Fibroblast of the aortic adventitia (primary cell): ENCODE measurements at regions not wholly inside any gene's neighbourhood (a gene's known extent, or its start where the extent isn't known, plus 50 kb on each side); places are given as distances from the start of the nearest gene placed in this dataset.

Source experiments
- DNase-seq: peaks from one replicate; pipeline ENCODE4 v3.0.0-alpha.2; 2010; ENCODE audit warnings: low read depth
- H3K4me3 ChIP-seq: 2 replicates; pipeline ENCODE4 v1.5.1; 2011; ENCODE audit warnings: low read depth, mild to moderate bottlenecking, control low read depth, low read length, moderate library complexity
- TF ChIP-seq, protein P1 (sequence below): IDR thresholded peaks from 2 replicates; pipeline ENCODE4 v1.5.1; 2011; ENCODE audit warnings: mild to moderate bottlenecking, low read length, control low read depth, inconsistent platforms; ENCODE audit not compliant: insufficient read depth

DNA sequence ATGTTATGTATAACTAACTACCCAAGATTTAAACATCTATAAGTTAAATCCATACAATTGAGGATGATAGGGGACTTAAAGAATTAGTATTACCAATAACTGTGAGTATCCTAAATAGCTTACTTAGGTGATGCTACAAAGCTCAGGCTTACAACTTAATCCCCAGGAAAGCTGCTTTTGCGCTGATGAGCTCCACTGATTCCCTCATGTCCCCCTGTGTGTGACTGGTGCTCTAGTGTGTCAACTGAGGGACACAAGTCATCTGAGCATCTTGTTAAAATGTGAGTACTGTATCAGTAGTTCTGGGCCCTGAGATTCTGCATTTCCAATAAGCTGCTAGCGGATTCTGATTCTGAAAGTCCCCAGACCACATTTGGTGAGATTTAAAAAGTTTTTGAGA lies 1458.8 kb downstream of the MRPL39 start:
- no peak for DNase-seq
- H3K4me3 ChIP-seq: no peak overlapping the region
- TF ChIP-seq, protein P1, sequence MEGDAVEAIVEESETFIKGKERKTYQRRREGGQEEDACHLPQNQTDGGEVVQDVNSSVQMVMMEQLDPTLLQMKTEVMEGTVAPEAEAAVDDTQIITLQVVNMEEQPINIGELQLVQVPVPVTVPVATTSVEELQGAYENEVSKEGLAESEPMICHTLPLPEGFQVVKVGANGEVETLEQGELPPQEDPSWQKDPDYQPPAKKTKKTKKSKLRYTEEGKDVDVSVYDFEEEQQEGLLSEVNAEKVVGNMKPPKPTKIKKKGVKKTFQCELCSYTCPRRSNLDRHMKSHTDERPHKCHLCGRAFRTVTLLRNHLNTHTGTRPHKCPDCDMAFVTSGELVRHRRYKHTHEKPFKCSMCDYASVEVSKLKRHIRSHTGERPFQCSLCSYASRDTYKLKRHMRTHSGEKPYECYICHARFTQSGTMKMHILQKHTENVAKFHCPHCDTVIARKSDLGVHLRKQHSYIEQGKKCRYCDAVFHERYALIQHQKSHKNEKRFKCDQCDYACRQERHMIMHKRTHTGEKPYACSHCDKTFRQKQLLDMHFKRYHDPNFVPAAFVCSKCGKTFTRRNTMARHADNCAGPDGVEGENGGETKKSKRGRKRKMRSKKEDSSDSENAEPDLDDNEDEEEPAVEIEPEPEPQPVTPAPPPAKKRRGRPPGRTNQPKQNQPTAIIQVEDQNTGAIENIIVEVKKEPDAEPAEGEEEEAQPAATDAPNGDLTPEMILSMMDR: no peak

DNA sequence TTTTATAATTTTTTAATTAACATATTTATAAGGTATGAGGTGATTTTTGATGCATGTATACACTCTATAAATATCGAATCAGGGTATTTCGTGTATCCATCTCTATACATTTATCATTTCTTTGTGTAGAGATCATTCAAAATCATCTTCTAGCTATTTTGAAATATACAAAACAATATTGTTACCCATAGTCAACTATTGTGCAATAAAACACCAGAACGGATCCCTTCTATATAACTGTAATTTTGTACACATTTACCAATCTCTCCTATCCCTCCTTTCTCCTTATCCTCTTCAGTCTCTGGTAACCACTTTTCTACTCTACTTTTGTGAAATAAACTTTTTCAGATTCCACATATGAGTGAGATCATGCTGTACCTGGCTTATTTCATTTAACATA lies 1459.6 kb downstream of the MRPL39 start:
- DNase-seq: no peak
- TF ChIP-seq, protein P1: no peak
- no peak overlapping the region for H3K4me3 ChIP-seq

DNA sequence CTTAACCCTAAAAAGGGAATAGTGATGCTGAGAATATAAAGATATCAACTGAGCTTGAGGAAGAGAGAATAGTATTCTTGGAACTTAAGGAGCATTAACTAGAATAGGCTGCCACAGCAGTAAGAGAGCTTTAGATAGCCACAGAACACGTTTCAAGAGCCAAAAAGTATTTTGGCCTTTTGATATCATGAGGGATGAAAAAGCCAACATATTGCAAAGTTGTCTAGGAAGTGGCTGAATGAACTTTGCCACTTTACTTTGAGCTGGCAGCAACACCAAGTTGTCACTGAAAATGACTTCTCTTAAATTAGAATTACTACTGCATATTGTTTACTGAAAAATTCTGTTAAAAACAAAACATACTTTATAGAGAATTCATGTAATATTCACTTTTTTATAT lies 1476.2 kb downstream of the MRPL39 start:
- TF ChIP-seq, protein P1: no peak
- DNase-seq: no peak

DNA sequence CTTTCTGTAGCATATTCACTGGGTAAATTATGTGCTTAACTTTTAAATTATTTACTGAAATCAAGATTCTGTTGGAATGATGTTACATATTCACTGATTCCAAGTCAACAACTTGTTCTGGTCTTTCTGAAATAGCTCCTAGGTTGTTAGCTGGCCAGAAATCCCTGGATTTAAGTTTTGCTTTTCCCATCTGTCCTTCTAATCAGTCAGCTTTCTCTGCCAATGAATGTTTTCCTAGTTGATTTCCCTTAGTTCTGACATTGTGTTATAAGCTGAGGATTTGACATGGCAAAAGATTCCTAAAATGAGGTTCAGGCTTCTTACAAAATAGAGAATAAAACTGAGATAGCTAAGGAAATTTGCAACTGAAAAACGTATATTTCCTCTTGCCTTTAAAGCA lies 1479.6 kb downstream of the MRPL39 start:
- no peak overlapping the region for H3K4me3 ChIP-seq
- TF ChIP-seq, protein P1: no peak
- DNase-seq: no peak

More for the DNA sequence above, 1476.2 kb downstream of the MRPL39 start:
- H3K4me3 ChIP-seq: no peak overlapping the region

DNA sequence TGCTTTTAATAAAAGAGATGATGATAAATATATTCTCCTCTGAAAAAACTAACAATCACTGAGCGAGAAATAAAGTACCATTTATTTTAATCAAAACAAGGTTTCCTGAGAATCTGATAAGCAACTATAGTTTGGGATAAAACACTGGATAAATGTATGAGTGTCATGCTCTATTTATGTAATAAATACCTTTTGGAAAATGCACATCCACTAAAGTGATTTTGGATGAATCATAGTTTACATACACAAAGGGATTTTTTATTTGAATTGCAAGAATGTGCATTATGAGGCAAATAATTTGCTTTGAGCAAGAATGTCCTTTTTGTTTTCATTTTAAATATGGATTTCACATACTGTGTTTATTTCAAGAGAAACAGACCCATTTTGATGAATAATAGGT lies 1483.5 kb downstream of the MRPL39 start:
- no peak overlapping the region for H3K4me3 ChIP-seq
- no peak for DNase-seq
- TF ChIP-seq, protein P1: no peak

DNA sequence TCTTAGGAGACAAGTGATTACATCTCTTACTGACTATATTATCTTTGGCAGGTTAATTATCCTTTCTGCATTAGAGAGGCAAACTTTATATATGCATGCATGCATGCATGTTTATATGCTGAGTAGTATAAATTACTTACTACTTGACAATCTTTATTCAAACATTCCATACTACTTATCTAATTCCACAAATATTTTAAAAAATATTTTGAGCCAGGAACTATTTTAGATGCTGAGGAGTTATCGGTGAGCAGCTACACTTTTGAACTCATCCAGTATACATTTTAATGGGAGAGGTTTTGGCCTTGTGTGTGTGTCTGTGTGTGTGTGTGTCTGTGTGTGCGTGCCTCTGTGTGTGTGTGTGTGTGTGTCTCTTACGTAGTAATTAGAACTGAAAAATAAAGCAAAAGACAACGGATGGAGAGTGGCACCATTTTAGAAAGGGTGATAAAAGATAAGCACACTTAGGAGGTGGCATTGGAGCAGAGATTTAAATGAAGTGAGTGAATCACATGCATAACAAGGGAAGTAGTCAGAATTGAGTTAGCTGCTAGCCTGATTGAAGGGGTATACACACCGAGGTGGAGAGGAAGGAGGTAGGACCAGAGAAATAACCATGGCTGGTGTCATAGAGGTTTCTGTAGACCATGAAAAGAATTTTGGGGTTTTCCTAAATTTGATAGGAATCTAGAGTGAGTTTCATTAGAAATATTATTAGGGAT lies 1488.4 kb downstream of the MRPL39 start:
- DNase-seq: no peak
- TF ChIP-seq, protein P1: no peak

DNA sequence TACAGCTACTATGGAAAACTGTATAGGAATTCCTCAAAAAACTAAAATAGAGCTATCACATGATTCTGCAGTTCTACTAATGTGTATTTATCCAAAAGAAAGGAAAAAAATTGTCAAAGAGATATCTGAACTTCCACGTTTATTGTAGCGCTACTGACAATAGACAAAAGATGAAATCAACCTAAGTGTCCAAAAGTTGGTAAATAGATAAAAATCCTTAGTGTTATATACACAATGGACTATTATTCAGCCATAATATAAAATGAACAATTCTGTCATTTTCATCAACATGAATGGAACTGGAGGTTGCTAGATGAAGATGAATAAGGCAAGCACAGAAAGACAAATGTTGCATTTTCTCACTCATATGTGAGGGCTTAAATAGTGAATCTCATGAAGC lies 1492.1 kb downstream of the MRPL39 start:
- no peak overlapping the region for H3K4me3 ChIP-seq
- TF ChIP-seq, protein P1: no peak
- no peak for DNase-seq

More for the DNA sequence above, 1488.4 kb downstream of the MRPL39 start:
- H3K4me3 ChIP-seq: no peak overlapping the region
